ENCODE measurements at regions not wholly inside any gene's neighbourhood (a gene's known extent, or its start where the extent isn't known, plus 50 kb on each side); places are given as distances from the start of the nearest gene placed in this dataset.

- intact Hi-C loops (cut with DNase I; ENCODE audit: low total_unique reads): loop anchor here (5.0 kb wide), 1 partner anchor 1254 kb away; no protein-coding TSS in a partner anchor
- Histone ChIP-seq H3K27me3 (no peaks in the 10 kb centered on the region), H3K4me3 (no peak overlapping the region), H3K4me1 (no peaks in the 10 kb centered on the region), H3K9me3 (no peaks in the 10 kb centered on the region), H3K27ac (no peak overlapping the region), H3K36me3 (no peaks in the 10 kb centered on the region)
- DNase-seq (ENCODE audit: low spot score in 2 of 2): no peak
- TF ChIP-seq CTCF (IDR thresholded peaks at IDR 0.05) (no peak), POLR2A (IDR thresholded peaks at IDR 0.05) (no peak), POLR2AphosphoS5 (IDR thresholded peaks at IDR 0.05) (no peak)
Measured at GRCh38 chr4:100803751-100804150, 285.9 kb upstream of the EMCN start.

- no peak for TF ChIP-seq POLR2A (IDR thresholded peaks at IDR 0.05)
- TF ChIP-seq CTCF (IDR thresholded peaks at IDR 0.05): no peak
- no peak for TF ChIP-seq POLR2AphosphoS5 (IDR thresholded peaks at IDR 0.05)
- no peak for DNase-seq (ENCODE audit: low spot score in 2 of 2)
- no peak overlapping the region for H3K27ac ChIP-seq
- H3K27me3 ChIP-seq: no peaks in the 10 kb centered on the region
- H3K4me3 ChIP-seq: no peak overlapping the region
- intact Hi-C loops (cut with DNase I; ENCODE audit: low total_unique reads): loop anchor here (5.0 kb wide), 1 partner anchor 1257 kb away; no protein-coding TSS in a partner anchor
- no peaks in the 10 kb centered on the region for H3K4me1 ChIP-seq
- no peaks in the 10 kb centered on the region for H3K36me3 ChIP-seq
- no peaks in the 10 kb centered on the region for H3K9me3 ChIP-seq
Measured at GRCh38 chr4:100799761-100800539, 282.1 kb upstream of the EMCN start.

GRCh38 chr4:100797791-100798190 lies 280.0 kb upstream of the EMCN start:
- H3K4me3 ChIP-seq: no peak overlapping the region
- no peak for DNase-seq (ENCODE audit: low spot score in 2 of 2)
- no peaks in the 10 kb centered on the region for H3K9me3 ChIP-seq
- intact Hi-C loops (cut with DNase I; ENCODE audit: low total_unique reads): no loop called here
- H3K27me3 ChIP-seq: no peaks in the 10 kb centered on the region
- H3K27ac ChIP-seq: no peak overlapping the region
- H3K36me3 ChIP-seq: no peaks in the 10 kb centered on the region
- TF ChIP-seq POLR2AphosphoS5 (IDR thresholded peaks at IDR 0.05) (no peak), POLR2A (IDR thresholded peaks at IDR 0.05) (no peak), CTCF (IDR thresholded peaks at IDR 0.05) (no peak)
- no peaks in the 10 kb centered on the region for H3K4me1 ChIP-seq

- H3K36me3 ChIP-seq: no peaks in the 10 kb centered on the region
- H3K27me3 ChIP-seq: no peaks in the 10 kb centered on the region
- intact Hi-C loops (cut with DNase I; ENCODE audit: low total_unique reads): no loop called here
- no peaks in the 10 kb centered on the region for H3K9me3 ChIP-seq
- TF ChIP-seq POLR2A (IDR thresholded peaks at IDR 0.05): no peak
- TF ChIP-seq CTCF (IDR thresholded peaks at IDR 0.05): no peak
- TF ChIP-seq POLR2AphosphoS5 (IDR thresholded peaks at IDR 0.05): no peak
- no peak overlapping the region for H3K4me3 ChIP-seq
- no peaks in the 10 kb centered on the region for H3K4me1 ChIP-seq
- H3K27ac ChIP-seq: no peak overlapping the region
- no peak for DNase-seq (ENCODE audit: low spot score in 2 of 2)
Measured at GRCh38 chr4:100797356-100797755, 279.5 kb upstream of the EMCN start.

- Histone ChIP-seq H3K4me3 (no peak overlapping the region), H3K4me1 (no peaks in the 10 kb centered on the region), H3K36me3 (no peaks in the 10 kb centered on the region), H3K27me3 (no peaks in the 10 kb centered on the region), H3K9me3 (no peaks in the 10 kb centered on the region), H3K27ac (no peak overlapping the region)
- TF ChIP-seq POLR2AphosphoS5 (IDR thresholded peaks at IDR 0.05) (no peak), CTCF (IDR thresholded peaks at IDR 0.05) (no peak), POLR2A (IDR thresholded peaks at IDR 0.05) (no peak)
- DNase-seq (ENCODE audit: low spot score in 2 of 2): no peak
- intact Hi-C loops (cut with DNase I; ENCODE audit: low total_unique reads): no loop called here
Measured at GRCh38 chr4:100796332-100796731, 278.5 kb upstream of the EMCN start.

Measured in breast epithelium (tissue), 4 donors.